CD4-positive, CD25-positive, alpha-beta regulatory T cell (primary cell): ENCODE measurements at regions not wholly inside any gene's neighbourhood (a gene's known extent, or its start where the extent isn't known, plus 50 kb on each side); places are given as distances from the start of the nearest gene placed in this dataset.

Experiments
- ATAC-seq, 2 donors: fragments of 150-1000 bp; cut with Tn5 transposase; one replicate each; pipeline ENCODE4 v1.10.0; 2021; ENCODE audit warnings: low read depth in 2 of 2, moderate number of reproducible peaks in 2 of 2, moderate library complexity in 1 of 2
- DNase-seq, 3 donors: peaks; one replicate each; pipeline versions ENCODE4 v3.0.0 to v3.0.0-alpha.2; 2012 to 2022; ENCODE audit warnings: mixed read lengths in 1 of 3
- H3K27ac ChIP-seq: one replicate; pipeline ENCODE4 v1.7.0; 2013; ENCODE audit warnings: mild to moderate bottlenecking, low read length; ENCODE audit not compliant: insufficient read depth, poor library complexity, severe bottlenecking
- H3K27me3 ChIP-seq: one replicate; pipeline ENCODE4 v1.7.0; 2013; ENCODE audit warnings: low read length; ENCODE audit not compliant: control insufficient read depth, insufficient read depth
- H3K36me3 ChIP-seq: one replicate; pipeline ENCODE4 v1.7.0; 2013; ENCODE audit warnings: mild to moderate bottlenecking, low read length, moderate library complexity; ENCODE audit not compliant: control insufficient read depth, insufficient read depth
- H3K4me1 ChIP-seq: 2 replicates; pipeline ENCODE4 v1.7.0; 2013; ENCODE audit warnings: mild to moderate bottlenecking, low read length; ENCODE audit not compliant: insufficient read depth, control insufficient read depth, poor library complexity, severe bottlenecking
- H3K4me3 ChIP-seq: one replicate; pipeline ENCODE4 v1.7.0; 2013; ENCODE audit warnings: low read depth, mild to moderate bottlenecking, low read length, moderate library complexity
- H3K9me3 ChIP-seq, 2 experiments: 1 replicate in 1 of 2; 2 replicates in 1 of 2; pipeline ENCODE4 v1.7.0; 2013; ENCODE audit warnings: low read length in 2 of 2, mild to moderate bottlenecking in 1 of 2, moderate library complexity in 1 of 2; ENCODE audit not compliant: control insufficient read depth in 2 of 2
- H3K27ac Mint-ChIP-seq, 3 donors: one replicate each; pipeline ENCODE4 v1.8.0; 2020 to 2022; ENCODE audit warnings: mild to moderate bottlenecking in 3 of 3, mixed read lengths in 3 of 3, moderate library complexity in 2 of 3
- H3K27me3 Mint-ChIP-seq: one replicate; pipeline ENCODE4 v1.8.0; 2022; ENCODE audit warnings: mild to moderate bottlenecking, mixed read lengths
- H3K36me3 Mint-ChIP-seq: one replicate; pipeline ENCODE4 v1.8.0; 2020; ENCODE audit warnings: mixed read lengths
- H3K4me1 Mint-ChIP-seq, 4 donors: one replicate each; pipeline ENCODE4 v1.8.0; 2020 to 2022; ENCODE audit warnings: mixed read lengths in 4 of 4, mild to moderate bottlenecking in 1 of 4
- H3K4me3 Mint-ChIP-seq, 4 donors: one replicate each; pipeline ENCODE4 v1.8.0; 2020 to 2022; ENCODE audit warnings: mild to moderate bottlenecking in 4 of 4, mixed read lengths in 4 of 4, moderate library complexity in 3 of 4
- H3K9me3 Mint-ChIP-seq, 7 donors: one replicate each; pipeline ENCODE4 v1.8.0; 2020 to 2022; ENCODE audit warnings: mixed read lengths in 7 of 7, mild to moderate bottlenecking in 3 of 7, moderate library complexity in 2 of 7

- Mint-ChIP-seq H3K27ac (no peak overlapping the region), H3K4me3 (no peak overlapping the region)
Observed at GRCh38 chr3:148600902-148601765, 96.6 kb upstream of the AGTR1 start.

GRCh38 chr3:148601766-148602685 lies 95.7 kb upstream of the AGTR1 start:
- no peaks in the 10 kb centered on the region for H3K9me3 ChIP-seq
- no peaks in the 10 kb centered on the region for H3K4me1 ChIP-seq
- Mint-ChIP-seq H3K4me3 (no peak overlapping the region), H3K4me1 (no peaks in the 10 kb centered on the region), H3K36me3 (no peaks in the 10 kb centered on the region), H3K9me3 (peaks cover 0 to 7% (median 0%) of the 10 kb centered on the region in 7 donors), H3K27ac (no peak overlapping the region), H3K27me3 (no peaks in the 10 kb centered on the region)
- no peaks in the 10 kb centered on the region for H3K36me3 ChIP-seq
- H3K27ac ChIP-seq = no peak overlapping the region
- ATAC-seq (no peak), DNase-seq (no peak)
- no peaks in the 10 kb centered on the region for H3K27me3 ChIP-seq
- no peak overlapping the region for H3K4me3 ChIP-seq

More at GRCh38 chr3:148600902-148601765, 96.6 kb upstream of the AGTR1 start:
- H3K36me3 Mint-ChIP-seq = no peaks in the 10 kb centered on the region
- H3K4me3 ChIP-seq = no peak overlapping the region
- no peak for ATAC-seq
- H3K9me3 Mint-ChIP-seq = peaks cover 0 to 7% (median 0%) of the 10 kb centered on the region in 7 donors
- H3K27ac ChIP-seq = no peak overlapping the region
- no peaks in the 10 kb centered on the region for H3K4me1 ChIP-seq
- no peaks in the 10 kb centered on the region for H3K9me3 ChIP-seq
- H3K27me3 Mint-ChIP-seq = no peaks in the 10 kb centered on the region
- H3K36me3 ChIP-seq = no peaks in the 10 kb centered on the region
- DNase-seq = no peak
- H3K4me1 Mint-ChIP-seq = no peaks in the 10 kb centered on the region
- H3K27me3 ChIP-seq = no peaks in the 10 kb centered on the region

GRCh38 chr3:148604270-148605085 lies 93.2 kb upstream of the AGTR1 start:
- no peak for DNase-seq
- Histone ChIP-seq H3K9me3 (no peaks in the 10 kb centered on the region), H3K36me3 (no peaks in the 10 kb centered on the region), H3K27ac (no peak overlapping the region), H3K4me3 (no peak overlapping the region), H3K4me1 (no peaks in the 10 kb centered on the region), H3K27me3 (no peaks in the 10 kb centered on the region)
- no peak for ATAC-seq
- Mint-ChIP-seq H3K27ac (no peak overlapping the region), H3K4me1 (no peaks in the 10 kb centered on the region), H3K4me3 (no peak overlapping the region), H3K9me3 (peaks cover 0 to 11% (median 0%) of the 10 kb centered on the region in 7 donors), H3K36me3 (no peaks in the 10 kb centered on the region), H3K27me3 (no peaks in the 10 kb centered on the region)

- Histone ChIP-seq H3K27me3 (no peaks in the 10 kb centered on the region), H3K9me3 (no peaks in the 10 kb centered on the region), H3K27ac (no peak overlapping the region), H3K4me1 (no peaks in the 10 kb centered on the region), H3K4me3 (no peak overlapping the region), H3K36me3 (no peaks in the 10 kb centered on the region)
- H3K4me3 Mint-ChIP-seq = no peak overlapping the region
- DNase-seq = no peak
- H3K36me3 Mint-ChIP-seq = no peaks in the 10 kb centered on the region
- peaks cover 0 to 11% (median 0%) of the 10 kb centered on the region in 7 donors for H3K9me3 Mint-ChIP-seq
- H3K4me1 Mint-ChIP-seq = no peaks in the 10 kb centered on the region
- no peaks in the 10 kb centered on the region for H3K27me3 Mint-ChIP-seq
- no peak overlapping the region for H3K27ac Mint-ChIP-seq
- ATAC-seq = no peak
Observed at GRCh38 chr3:148605521-148605920, 92.2 kb upstream of the AGTR1 start.

- Mint-ChIP-seq H3K9me3 (peaks cover 0 to 7% (median 0%) of the 10 kb centered on the region in 7 donors), H3K4me1 (no peaks in the 10 kb centered on the region), H3K36me3 (no peaks in the 10 kb centered on the region), H3K27me3 (no peaks in the 10 kb centered on the region), H3K4me3 (no peak overlapping the region), H3K27ac (no peak overlapping the region)
- no peaks in the 10 kb centered on the region for H3K27me3 ChIP-seq
- H3K36me3 ChIP-seq = no peaks in the 10 kb centered on the region
- no peaks in the 10 kb centered on the region for H3K9me3 ChIP-seq
- no peak for DNase-seq
- ATAC-seq = no peak
- H3K27ac ChIP-seq = no peak overlapping the region
- H3K4me1 ChIP-seq = no peaks in the 10 kb centered on the region
- H3K4me3 ChIP-seq = no peak overlapping the region
Observed at GRCh38 chr3:148606979-148607378, 90.7 kb upstream of the AGTR1 start.

GRCh38 chr3:148607491-148607890 lies 90.2 kb upstream of the AGTR1 start:
- no peak for ATAC-seq
- Histone ChIP-seq H3K9me3 (no peaks in the 10 kb centered on the region), H3K27me3 (no peaks in the 10 kb centered on the region), H3K4me1 (no peaks in the 10 kb centered on the region), H3K36me3 (no peaks in the 10 kb centered on the region), H3K27ac (no peak overlapping the region), H3K4me3 (no peak overlapping the region)
- Mint-ChIP-seq H3K4me3 (no peak overlapping the region), H3K4me1 (no peaks in the 10 kb centered on the region), H3K36me3 (no peaks in the 10 kb centered on the region), H3K27me3 (no peaks in the 10 kb centered on the region), H3K9me3 (peaks cover 0 to 7% (median 0%) of the 10 kb centered on the region in 7 donors), H3K27ac (no peak overlapping the region)
- no peak for DNase-seq

GRCh38 chr3:148612278-148612677 lies 85.4 kb upstream of the AGTR1 start:
- Mint-ChIP-seq H3K9me3 (peaks cover 0 to 6% (median 0%) of the 10 kb centered on the region in 7 donors), H3K36me3 (no peaks in the 10 kb centered on the region), H3K4me3 (no peak overlapping the region), H3K27ac (no peak overlapping the region), H3K27me3 (no peaks in the 10 kb centered on the region), H3K4me1 (no peaks in the 10 kb centered on the region)
- ATAC-seq = no peak
- no peaks in the 10 kb centered on the region for H3K9me3 ChIP-seq
- DNase-seq = no peak
- H3K36me3 ChIP-seq = no peaks in the 10 kb centered on the region
- no peak overlapping the region for H3K27ac ChIP-seq
- no peak overlapping the region for H3K4me3 ChIP-seq
- no peaks in the 10 kb centered on the region for H3K27me3 ChIP-seq
- H3K4me1 ChIP-seq = no peaks in the 10 kb centered on the region
